WTC11 (cell line): ENCODE measurements at regions not wholly inside any gene's neighbourhood (a gene's known extent, or its start where the extent isn't known, plus 50 kb on each side); places are given as distances from the start of the nearest gene placed in this dataset.

Experiments used
- NFYB ChIP-seq: sonication (generic); formaldehyde crosslinking; conservative IDR thresholded peaks from 2 replicates; pipeline ENCODE4 v1.8.0; 2022; ENCODE audit warnings: low read depth, missing genetic modification reagents
- TF ChIP-seq, protein P1 (sequence below): sonication (generic); formaldehyde crosslinking; IDR thresholded peaks from 2 replicates; pipeline ENCODE4 v1.8.0; 2022; ENCODE audit warnings: mild to moderate bottlenecking, missing genetic modification reagents
- TF ChIP-seq, protein P2 (sequence below): sonication (generic); formaldehyde crosslinking; IDR thresholded peaks from 2 replicates; pipeline ENCODE4 v1.8.1; 2022; ENCODE audit warnings: low read depth, missing genetic modification reagents, borderline replicate concordance

DNA sequence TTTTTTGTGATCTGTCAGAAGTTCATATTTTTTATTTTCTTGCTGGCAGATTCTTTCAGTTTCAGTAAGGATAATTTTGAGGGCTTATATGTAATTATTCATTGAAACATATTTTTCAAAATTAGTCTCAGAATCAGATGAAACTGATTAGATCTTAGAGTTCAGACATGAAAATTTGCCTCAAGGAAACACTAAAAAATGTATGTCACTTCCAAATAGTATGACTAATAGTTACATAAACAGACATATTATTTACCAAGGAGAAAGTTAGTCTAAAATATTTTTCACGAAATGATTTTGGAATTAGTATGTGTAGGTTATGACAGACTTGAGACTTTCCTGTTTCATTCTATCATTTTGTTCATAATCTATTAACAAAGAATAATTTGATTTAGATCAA is 628.6 kb downstream of the CCDC85A start:
- TF ChIP-seq, protein P1, sequence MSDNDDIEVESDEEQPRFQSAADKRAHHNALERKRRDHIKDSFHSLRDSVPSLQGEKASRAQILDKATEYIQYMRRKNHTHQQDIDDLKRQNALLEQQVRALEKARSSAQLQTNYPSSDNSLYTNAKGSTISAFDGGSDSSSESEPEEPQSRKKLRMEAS (CRISPR knock-in tag), result no peak
- no peak for TF ChIP-seq NFYB
- TF ChIP-seq, protein P2, sequence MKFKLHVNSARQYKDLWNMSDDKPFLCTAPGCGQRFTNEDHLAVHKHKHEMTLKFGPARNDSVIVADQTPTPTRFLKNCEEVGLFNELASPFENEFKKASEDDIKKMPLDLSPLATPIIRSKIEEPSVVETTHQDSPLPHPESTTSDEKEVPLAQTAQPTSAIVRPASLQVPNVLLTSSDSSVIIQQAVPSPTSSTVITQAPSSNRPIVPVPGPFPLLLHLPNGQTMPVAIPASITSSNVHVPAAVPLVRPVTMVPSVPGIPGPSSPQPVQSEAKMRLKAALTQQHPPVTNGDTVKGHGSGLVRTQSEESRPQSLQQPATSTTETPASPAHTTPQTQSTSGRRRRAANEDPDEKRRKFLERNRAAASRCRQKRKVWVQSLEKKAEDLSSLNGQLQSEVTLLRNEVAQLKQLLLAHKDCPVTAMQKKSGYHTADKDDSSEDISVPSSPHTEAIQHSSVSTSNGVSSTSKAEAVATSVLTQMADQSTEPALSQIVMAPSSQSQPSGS (CRISPR knock-in tag), result no peak
